ENCODE measurements at regions not wholly inside any gene's neighbourhood (a gene's known extent, or its start where the extent isn't known, plus 50 kb on each side); places are given as distances from the start of the nearest gene placed in this dataset.
"Not testable (repeated sequence)": the region's sequence is repeated elsewhere in the genome, so short reads cannot be mapped to it uniquely, and the experiment has no call there.

GRCh38 chr12:79991586-79991985 is 56.7 kb upstream of the PPP1R12A start:
- no peak for TF ChIP-seq CTCF (IDR thresholded peaks at IDR 0.05)
- TF ChIP-seq POLR2AphosphoS5 (IDR thresholded peaks at IDR 0.05): no peak
- no peak for TF ChIP-seq POLR2A (IDR thresholded peaks at IDR 0.05)
- no peak for TF ChIP-seq EP300 (IDR thresholded peaks at IDR 0.05)
- Histone ChIP-seq H3K4me3 (no peak overlapping the region), H3K4me1 (no peaks in the 10 kb centered on the region), H3K27ac (no peak overlapping the region), H3K27me3 (no peaks in the 10 kb centered on the region), H3K36me3 (no peaks in the 10 kb centered on the region), H3K9me3 (no peaks in the 10 kb centered on the region)
- WGBS: 90% methylated on average over 3 of the region's 3 CpGs
- no peak for DNase-seq (ENCODE audit: low spot score in 2 of 2)

GRCh38 chr12:79990509-79991338 is 55.8 kb upstream of the PPP1R12A start:
- not testable (repeated sequence) for DNase-seq (ENCODE audit: low spot score in 2 of 2); H3K4me1 ChIP-seq; H3K27me3 ChIP-seq; H3K36me3 ChIP-seq; H3K4me3 ChIP-seq; H3K9me3 ChIP-seq; H3K27ac ChIP-seq
- 87% methylated on average over 10 of the region's 10 CpGs for WGBS

GRCh38 chr12:79988368-79988767 is 53.5 kb upstream of the PPP1R12A start:
- no peak for DNase-seq (ENCODE audit: low spot score in 2 of 2)
- Histone ChIP-seq H3K4me1 (peaks cover 10% of the 10 kb centered on the region), H3K36me3 (no peaks in the 10 kb centered on the region), H3K27me3 (no peaks in the 10 kb centered on the region), H3K4me3 (no peak overlapping the region), H3K9me3 (no peaks in the 10 kb centered on the region), H3K27ac (no peak overlapping the region)
- TF ChIP-seq CTCF (IDR thresholded peaks at IDR 0.05) (no peak), EP300 (IDR thresholded peaks at IDR 0.05) (no peak), POLR2AphosphoS5 (IDR thresholded peaks at IDR 0.05) (no peak), POLR2A (IDR thresholded peaks at IDR 0.05) (no peak)

DNA sequence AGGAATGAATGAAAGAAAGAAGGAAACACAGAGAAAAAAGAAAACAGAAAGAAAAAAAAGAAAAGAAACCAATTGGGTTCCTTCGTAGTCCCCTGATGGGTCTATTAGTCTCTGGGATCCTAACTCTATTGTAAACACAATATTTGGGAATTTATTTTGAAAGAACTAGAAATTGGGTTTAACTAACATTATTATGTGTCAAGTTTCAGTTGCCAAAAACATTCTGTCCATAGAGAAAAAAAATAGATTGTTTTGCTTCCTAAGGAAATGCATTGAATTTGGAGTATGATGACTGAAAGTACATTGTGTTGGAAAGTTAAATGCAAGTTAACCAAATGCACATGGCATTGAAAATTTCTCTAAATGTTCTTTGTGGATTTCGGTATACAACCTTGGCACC is 52.8 kb upstream of the PPP1R12A start:
- Histone ChIP-seq H3K27ac (no peak overlapping the region), H3K4me3 (no peak overlapping the region), H3K9me3 (no peaks in the 10 kb centered on the region), H3K27me3 (no peaks in the 10 kb centered on the region), H3K36me3 (no peaks in the 10 kb centered on the region), H3K4me1 (peaks cover 15% of the 10 kb centered on the region)
- no peak for DNase-seq (ENCODE audit: low spot score in 2 of 2)
- 85% methylated on average over 2 of the region's 2 CpGs for WGBS
- TF ChIP-seq EP300 (IDR thresholded peaks at IDR 0.05) (no peak), POLR2A (IDR thresholded peaks at IDR 0.05) (no peak), CTCF (IDR thresholded peaks at IDR 0.05) (no peak)
